ENCODE measurements at regions not wholly inside any gene's neighbourhood (a gene's known extent, or its start where the extent isn't known, plus 50 kb on each side); places are given as distances from the start of the nearest gene placed in this dataset.
A peak's percentile ranks its signal among the peaks of the same experiment; 100 is the strongest.

DNA sequence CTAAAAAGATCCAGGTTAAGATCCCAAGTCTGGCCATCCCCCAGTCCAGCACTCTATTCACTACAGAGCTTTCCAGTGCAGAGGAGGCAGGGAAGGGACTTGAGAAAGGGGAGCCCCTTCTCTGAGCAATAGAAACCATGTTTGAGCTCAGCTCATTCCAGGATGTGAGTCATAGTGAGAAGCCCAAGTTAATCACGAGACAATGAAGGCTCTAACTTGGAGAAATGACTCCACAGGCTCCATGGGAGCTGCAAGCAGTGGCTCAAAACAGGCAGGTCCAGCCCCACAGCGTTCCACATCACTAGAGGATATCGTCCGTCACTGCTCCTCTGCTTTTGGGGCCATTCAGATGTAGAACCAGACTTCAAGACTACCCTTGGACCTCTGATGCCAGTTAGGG is 59.1 kb downstream of the CAMK2N1 start:
- DNase-seq (ENCODE audit: low spot score): no peak
- TF ChIP-seq, protein P1, sequence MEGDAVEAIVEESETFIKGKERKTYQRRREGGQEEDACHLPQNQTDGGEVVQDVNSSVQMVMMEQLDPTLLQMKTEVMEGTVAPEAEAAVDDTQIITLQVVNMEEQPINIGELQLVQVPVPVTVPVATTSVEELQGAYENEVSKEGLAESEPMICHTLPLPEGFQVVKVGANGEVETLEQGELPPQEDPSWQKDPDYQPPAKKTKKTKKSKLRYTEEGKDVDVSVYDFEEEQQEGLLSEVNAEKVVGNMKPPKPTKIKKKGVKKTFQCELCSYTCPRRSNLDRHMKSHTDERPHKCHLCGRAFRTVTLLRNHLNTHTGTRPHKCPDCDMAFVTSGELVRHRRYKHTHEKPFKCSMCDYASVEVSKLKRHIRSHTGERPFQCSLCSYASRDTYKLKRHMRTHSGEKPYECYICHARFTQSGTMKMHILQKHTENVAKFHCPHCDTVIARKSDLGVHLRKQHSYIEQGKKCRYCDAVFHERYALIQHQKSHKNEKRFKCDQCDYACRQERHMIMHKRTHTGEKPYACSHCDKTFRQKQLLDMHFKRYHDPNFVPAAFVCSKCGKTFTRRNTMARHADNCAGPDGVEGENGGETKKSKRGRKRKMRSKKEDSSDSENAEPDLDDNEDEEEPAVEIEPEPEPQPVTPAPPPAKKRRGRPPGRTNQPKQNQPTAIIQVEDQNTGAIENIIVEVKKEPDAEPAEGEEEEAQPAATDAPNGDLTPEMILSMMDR (IDR thresholded peaks at IDR 0.05): no peak
- Mint-ChIP-seq H3K27me3 (ENCODE audit: low read depth) (peaks cover 2% of the 10 kb centered on the region), H3K9me3 (ENCODE audit: low read depth) (peaks cover 26% of the 10 kb centered on the region), H3K36me3 (ENCODE audit: low read depth) (peaks cover 4% of the 10 kb centered on the region), H3K27ac (ENCODE audit: unreplicated experiment) (peak overlapping the region; percentile 8), H3K4me3 (ENCODE audit: unreplicated experiment) (no peak overlapping the region), H3K4me1 (ENCODE audit: low read depth) (peaks cover 7% of the 10 kb centered on the region)

- TF ChIP-seq, protein P1 (IDR thresholded peaks at IDR 0.05): no peak
- Mint-ChIP-seq H3K36me3 (ENCODE audit: low read depth) (peaks cover 4% of the 10 kb centered on the region), H3K4me1 (ENCODE audit: low read depth) (peaks cover 7% of the 10 kb centered on the region), H3K27ac (ENCODE audit: unreplicated experiment) (no peak overlapping the region), H3K27me3 (ENCODE audit: low read depth) (peaks cover 2% of the 10 kb centered on the region), H3K9me3 (ENCODE audit: low read depth) (peaks cover 28% of the 10 kb centered on the region), H3K4me3 (ENCODE audit: unreplicated experiment) (no peak overlapping the region)
- no peak for DNase-seq (ENCODE audit: low spot score)
These were observed 59.6 kb downstream of the CAMK2N1 start for GRCh38 chr1:20426371-20426770.

DNA sequence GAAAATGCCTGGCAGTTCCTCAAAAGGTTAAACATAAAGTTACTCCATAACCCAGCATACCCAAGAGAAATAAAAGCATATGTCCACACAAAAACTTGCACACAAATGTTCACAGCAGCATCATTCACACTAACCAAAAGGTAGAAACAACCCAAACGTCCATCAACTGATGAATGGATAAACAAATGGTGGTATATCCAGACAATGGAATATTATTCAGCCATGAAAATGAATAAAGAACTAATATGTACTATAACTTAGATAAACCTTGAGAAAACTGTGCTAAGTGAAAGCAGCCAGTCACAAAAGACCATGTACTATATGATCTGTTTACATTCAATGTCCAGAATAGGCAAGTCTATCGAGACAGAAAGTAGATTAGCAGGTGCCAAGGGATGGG is 60.4 kb downstream of the CAMK2N1 start:
- TF ChIP-seq, protein P1 (IDR thresholded peaks at IDR 0.05): no peak
- Mint-ChIP-seq H3K4me3 (ENCODE audit: unreplicated experiment) (no peak overlapping the region), H3K4me1 (ENCODE audit: low read depth) (peaks cover 7% of the 10 kb centered on the region), H3K36me3 (ENCODE audit: low read depth) (peaks cover 5% of the 10 kb centered on the region), H3K27me3 (ENCODE audit: low read depth) (peaks cover 5% of the 10 kb centered on the region), H3K9me3 (ENCODE audit: low read depth) (peaks cover 34% of the 10 kb centered on the region), H3K27ac (ENCODE audit: unreplicated experiment) (no peak overlapping the region)
- no peak for DNase-seq (ENCODE audit: low spot score)

GRCh38 chr1:20423169-20423795 is 62.7 kb downstream of the CAMK2N1 start:
- Mint-ChIP-seq H3K9me3 (ENCODE audit: low read depth) (peaks cover 34% of the 10 kb centered on the region), H3K4me3 (ENCODE audit: unreplicated experiment) (no peak overlapping the region), H3K27ac (ENCODE audit: unreplicated experiment) (no peak overlapping the region), H3K36me3 (ENCODE audit: low read depth) (peaks cover 5% of the 10 kb centered on the region), H3K27me3 (ENCODE audit: low read depth) (peaks cover 19% of the 10 kb centered on the region), H3K4me1 (ENCODE audit: low read depth) (peaks cover 7% of the 10 kb centered on the region)
- TF ChIP-seq, protein P1 (IDR thresholded peaks at IDR 0.05): no peak
- DNase-seq (ENCODE audit: low spot score): no peak

DNA sequence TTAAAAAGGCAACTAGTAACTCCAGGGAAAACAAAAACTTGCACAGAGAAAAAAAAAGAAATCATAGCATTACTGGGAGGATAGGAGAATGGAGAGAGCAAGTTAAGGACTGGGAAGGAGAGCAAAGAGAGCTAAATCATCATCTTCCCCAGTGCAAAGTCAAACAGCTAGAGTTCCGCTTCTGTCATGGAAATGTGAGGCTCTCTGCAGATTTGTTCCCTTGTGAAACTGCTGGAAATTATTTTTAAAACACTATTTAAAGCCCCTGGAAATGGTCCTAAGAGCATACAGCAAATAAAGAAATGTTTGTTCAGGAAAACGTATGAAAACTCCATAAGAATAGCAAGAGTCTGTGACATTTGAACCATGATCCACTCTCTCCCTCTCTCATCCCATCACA is 64.6 kb downstream of the CAMK2N1 start:
- Mint-ChIP-seq H3K4me3 (ENCODE audit: unreplicated experiment) (no peak overlapping the region), H3K27ac (ENCODE audit: unreplicated experiment) (no peak overlapping the region), H3K4me1 (ENCODE audit: low read depth) (no peaks in the 10 kb centered on the region), H3K27me3 (ENCODE audit: low read depth) (peaks cover 19% of the 10 kb centered on the region), H3K9me3 (ENCODE audit: low read depth) (peaks cover 34% of the 10 kb centered on the region), H3K36me3 (ENCODE audit: low read depth) (peaks cover 5% of the 10 kb centered on the region)
- DNase-seq (ENCODE audit: low spot score): no peak
- TF ChIP-seq, protein P1 (IDR thresholded peaks at IDR 0.05): no peak

Data from chondrocyte (in vitro differentiated cells).